ENCODE measurements at regions not wholly inside any gene's neighbourhood (a gene's known extent, or its start where the extent isn't known, plus 50 kb on each side); places are given as distances from the start of the nearest gene placed in this dataset.
"Not testable (repeated sequence)": the region's sequence is repeated elsewhere in the genome, so short reads cannot be mapped to it uniquely, and the experiment has no call there.

GRCh38 chr16:29210299-29211150 lies 196.0 kb downstream of the NPIPB11 start:
- H3K9me2 ChIP-seq (ENCODE audit: insufficient read depth, low read length); H3K4me1 ChIP-seq (ENCODE audit: insufficient read depth, low read length, poor library complexity, severe bottlenecking); H3K4me2 ChIP-seq (ENCODE audit: low read length); H2AFZ ChIP-seq (ENCODE audit: low read length); BruUV-seq (replicated peaks); H3K79me2 ChIP-seq (ENCODE audit: insufficient read depth, low read depth, low read length); CTCF ChIA-PET (ENCODE audit: unreplicated experiment); H3K9me3 ChIP-seq (ENCODE audit: low read length); DNase-seq (ENCODE audit: low spot score); H3K36me3 ChIP-seq (ENCODE audit: insufficient read depth, low read length); POLR2A ChIA-PET; H4K20me1 ChIP-seq (ENCODE audit: insufficient read depth, low read length); intact Hi-C loops (cut with micrococcal nuclease; ENCODE audit: unreplicated experiment); H3K4me3 ChIP-seq (ENCODE audit: low read depth, low read length, poor library complexity, severe bottlenecking); H3K27ac ChIP-seq (ENCODE audit: low read depth, low read length, poor library complexity, severe bottlenecking): not testable (repeated sequence)

- BruUV-seq (replicated peaks); intact Hi-C loops (cut with micrococcal nuclease; ENCODE audit: unreplicated experiment): not testable (repeated sequence)
Measured at GRCh38 chr16:29206120-29206519, 200.4 kb downstream of the NPIPB11 start.

GRCh38 chr16:29205151-29205550 lies 201.4 kb downstream of the NPIPB11 start:
- H3K4me2 ChIP-seq (ENCODE audit: low read length); H3K9me2 ChIP-seq (ENCODE audit: insufficient read depth, low read length); H3K4me1 ChIP-seq (ENCODE audit: insufficient read depth, low read length, poor library complexity, severe bottlenecking); BruUV-seq (replicated peaks); POLR2A ChIA-PET; DNase-seq (ENCODE audit: low spot score); H3K79me2 ChIP-seq (ENCODE audit: insufficient read depth, low read depth, low read length); H3K4me3 ChIP-seq (ENCODE audit: low read depth, low read length, poor library complexity, severe bottlenecking); H2AFZ ChIP-seq (ENCODE audit: low read length); intact Hi-C loops (cut with micrococcal nuclease; ENCODE audit: unreplicated experiment); H3K27ac ChIP-seq (ENCODE audit: low read depth, low read length, poor library complexity, severe bottlenecking); H4K20me1 ChIP-seq (ENCODE audit: insufficient read depth, low read length); H3K36me3 ChIP-seq (ENCODE audit: insufficient read depth, low read length); CTCF ChIA-PET (ENCODE audit: unreplicated experiment); H3K9me3 ChIP-seq (ENCODE audit: low read length): not testable (repeated sequence)

More at GRCh38 chr16:29206120-29206519, 200.4 kb downstream of the NPIPB11 start:
- POLR2A ChIA-PET; H3K4me2 ChIP-seq (ENCODE audit: low read length); H2AFZ ChIP-seq (ENCODE audit: low read length); H3K9me2 ChIP-seq (ENCODE audit: insufficient read depth, low read length); H3K79me2 ChIP-seq (ENCODE audit: insufficient read depth, low read depth, low read length); H3K9me3 ChIP-seq (ENCODE audit: low read length); H3K4me3 ChIP-seq (ENCODE audit: low read depth, low read length, poor library complexity, severe bottlenecking); CTCF ChIA-PET (ENCODE audit: unreplicated experiment); H4K20me1 ChIP-seq (ENCODE audit: insufficient read depth, low read length); DNase-seq (ENCODE audit: low spot score); H3K36me3 ChIP-seq (ENCODE audit: insufficient read depth, low read length); H3K27ac ChIP-seq (ENCODE audit: low read depth, low read length, poor library complexity, severe bottlenecking); H3K4me1 ChIP-seq (ENCODE audit: insufficient read depth, low read length, poor library complexity, severe bottlenecking): not testable (repeated sequence)

- Histone ChIP-seq H3K4me1 (ENCODE audit: insufficient read depth, low read length, poor library complexity, severe bottlenecking) (no peaks in the 10 kb centered on the region), H3K4me3 (ENCODE audit: low read depth, low read length, poor library complexity, severe bottlenecking) (no peak overlapping the region), H3K27ac (ENCODE audit: low read depth, low read length, poor library complexity, severe bottlenecking) (no peak overlapping the region), H3K9me3 (ENCODE audit: low read length) (no peaks in the 10 kb centered on the region), H3K36me3 (ENCODE audit: insufficient read depth, low read length) (no peaks in the 10 kb centered on the region), H3K9me2 (ENCODE audit: insufficient read depth, low read length) (no peaks in the 10 kb centered on the region), H3K79me2 (ENCODE audit: insufficient read depth, low read depth, low read length) (no peaks in the 10 kb centered on the region), H4K20me1 (ENCODE audit: insufficient read depth, low read length) (no peaks in the 10 kb centered on the region), H3K4me2 (ENCODE audit: low read length) (no peak overlapping the region), H2AFZ (ENCODE audit: low read length) (no peak overlapping the region)
- intact Hi-C loops (cut with micrococcal nuclease; ENCODE audit: unreplicated experiment): no loop called here
- BruUV-seq (replicated peaks): no TSS peak
- CTCF ChIA-PET (ENCODE audit: unreplicated experiment): no interaction called here
- TF ChIP-seq CTCF (conservative IDR thresholded peaks at IDR 0.05; ENCODE audit: low read length): no peak
- POLR2A ChIA-PET: no interaction called here
- DNase-seq (ENCODE audit: low spot score): no peak
Measured at GRCh38 chr16:29204806-29205135, 201.7 kb downstream of the NPIPB11 start.

GRCh38 chr16:29203933-29204805 lies 202.3 kb downstream of the NPIPB11 start:
- H3K79me2 ChIP-seq (ENCODE audit: insufficient read depth, low read depth, low read length); H2AFZ ChIP-seq (ENCODE audit: low read length); intact Hi-C loops (cut with micrococcal nuclease; ENCODE audit: unreplicated experiment); H3K9me2 ChIP-seq (ENCODE audit: insufficient read depth, low read length); H3K4me1 ChIP-seq (ENCODE audit: insufficient read depth, low read length, poor library complexity, severe bottlenecking); H3K36me3 ChIP-seq (ENCODE audit: insufficient read depth, low read length); DNase-seq (ENCODE audit: low spot score); POLR2A ChIA-PET; CTCF ChIA-PET (ENCODE audit: unreplicated experiment); BruUV-seq (replicated peaks); H3K9me3 ChIP-seq (ENCODE audit: low read length); H3K4me3 ChIP-seq (ENCODE audit: low read depth, low read length, poor library complexity, severe bottlenecking); H3K4me2 ChIP-seq (ENCODE audit: low read length); H3K27ac ChIP-seq (ENCODE audit: low read depth, low read length, poor library complexity, severe bottlenecking); H4K20me1 ChIP-seq (ENCODE audit: insufficient read depth, low read length): not testable (repeated sequence)
